ENCODE measurements at regions not wholly inside any gene's neighbourhood (a gene's known extent, or its start where the extent isn't known, plus 50 kb on each side); places are given as distances from the start of the nearest gene placed in this dataset.

GRCh38 chr2:45068571-45069140 lies 59.4 kb upstream of the SIX2 start:
- no peak for DNase-seq (ENCODE audit: low spot score)

GRCh38 chr2:45067859-45068570 lies 58.8 kb upstream of the SIX2 start:
- DNase-seq (ENCODE audit: low spot score), result peak; percentile 58
